ENCODE measurements at regions not wholly inside any gene's neighbourhood (a gene's known extent, or its start where the extent isn't known, plus 50 kb on each side); places are given as distances from the start of the nearest gene placed in this dataset.

DNA sequence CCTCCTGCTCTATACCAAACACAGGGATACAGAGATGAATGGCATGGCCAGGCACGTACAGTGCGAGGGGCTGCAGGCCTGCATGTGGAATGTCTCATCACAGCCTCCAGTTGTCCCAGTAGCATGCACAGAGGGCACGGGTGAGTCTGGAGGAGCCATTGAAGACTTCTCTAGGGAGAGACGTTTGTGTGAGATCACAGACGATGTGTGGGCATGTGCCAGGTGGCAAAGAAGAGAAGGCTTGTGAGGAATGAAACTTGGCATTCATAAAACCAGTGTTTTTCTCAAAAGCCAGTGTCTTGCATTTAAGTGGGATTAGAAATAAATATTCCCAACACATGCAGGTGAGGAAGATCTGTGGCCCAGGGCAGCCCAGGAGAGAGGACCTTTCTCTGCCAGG is 119.1 kb upstream of the UBE3A start:
- Histone ChIP-seq H3K27me3 (replicated peaks; ENCODE audit: control insufficient read depth, insufficient read depth, low read length) (no peaks in the 10 kb centered on the region), H3K4me3 (replicated peaks; ENCODE audit: low read depth, low read length) (no peak overlapping the region), H3K36me3 (ENCODE audit: control insufficient read depth, insufficient read depth, low read length) (no peaks in the 10 kb centered on the region)
- DNase-seq (ENCODE audit: extremely low read depth, insufficient read length): no peak
- TF ChIP-seq CTCF (IDR thresholded peaks at IDR 0.05; ENCODE audit: insufficient read depth, low read length, poor library complexity, severe bottlenecking): no peak

- no peak overlapping the region for H3K4me3 ChIP-seq (replicated peaks; ENCODE audit: low read depth, low read length)
- no peaks in the 10 kb centered on the region for H3K27me3 ChIP-seq (replicated peaks; ENCODE audit: control insufficient read depth, insufficient read depth, low read length)
- no peaks in the 10 kb centered on the region for H3K36me3 ChIP-seq (ENCODE audit: control insufficient read depth, insufficient read depth, low read length)
- no peak for DNase-seq (ENCODE audit: extremely low read depth, insufficient read length)
- TF ChIP-seq CTCF (IDR thresholded peaks at IDR 0.05; ENCODE audit: insufficient read depth, low read length, poor library complexity, severe bottlenecking): no peak
These were observed 117.3 kb upstream of the UBE3A start for GRCh38 chr15:25556136-25556535.

- no peak for TF ChIP-seq CTCF (IDR thresholded peaks at IDR 0.05; ENCODE audit: insufficient read depth, low read length, poor library complexity, severe bottlenecking)
These were observed 115.8 kb upstream of the UBE3A start for GRCh38 chr15:25554640-25555039.

DNA sequence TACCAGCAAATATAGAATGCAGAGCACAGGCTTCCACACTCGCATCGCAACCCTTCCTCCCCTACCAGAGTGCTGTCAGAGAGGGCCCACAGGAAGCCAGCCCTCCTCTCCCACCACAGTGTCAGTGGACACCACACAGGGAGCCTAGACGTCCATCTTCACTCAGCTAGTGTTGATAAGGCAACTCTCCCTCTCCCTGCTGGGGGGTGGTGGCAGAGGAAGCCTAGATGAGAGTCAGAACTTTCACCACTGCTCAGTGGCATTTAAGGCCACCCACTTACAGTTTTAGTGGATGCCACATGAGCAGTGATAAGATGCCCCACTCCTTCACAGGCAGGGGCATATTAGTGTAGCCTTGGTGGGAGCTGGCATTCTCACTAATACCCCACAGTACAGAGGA is 109.8 kb upstream of the UBE3A start:
- no peak overlapping the region for H3K4me3 ChIP-seq (replicated peaks; ENCODE audit: low read depth, low read length)
- no peak for TF ChIP-seq CTCF (IDR thresholded peaks at IDR 0.05; ENCODE audit: insufficient read depth, low read length, poor library complexity, severe bottlenecking)
- no peak for DNase-seq (ENCODE audit: extremely low read depth, insufficient read length)
- H3K36me3 ChIP-seq (ENCODE audit: control insufficient read depth, insufficient read depth, low read length): no peaks in the 10 kb centered on the region
- H3K27me3 ChIP-seq (replicated peaks; ENCODE audit: control insufficient read depth, insufficient read depth, low read length): no peaks in the 10 kb centered on the region

More at GRCh38 chr15:25554640-25555039, 115.8 kb upstream of the UBE3A start:
- Histone ChIP-seq H3K36me3 (ENCODE audit: control insufficient read depth, insufficient read depth, low read length) (no peaks in the 10 kb centered on the region), H3K27me3 (replicated peaks; ENCODE audit: control insufficient read depth, insufficient read depth, low read length) (no peaks in the 10 kb centered on the region), H3K4me3 (replicated peaks; ENCODE audit: low read depth, low read length) (no peak overlapping the region)
- DNase-seq (ENCODE audit: extremely low read depth, insufficient read length): no peak

- DNase-seq (ENCODE audit: extremely low read depth, insufficient read length): no peak
- no peak for TF ChIP-seq CTCF (IDR thresholded peaks at IDR 0.05; ENCODE audit: insufficient read depth, low read length, poor library complexity, severe bottlenecking)
- H3K36me3 ChIP-seq (ENCODE audit: control insufficient read depth, insufficient read depth, low read length): no peaks in the 10 kb centered on the region
- no peaks in the 10 kb centered on the region for H3K27me3 ChIP-seq (replicated peaks; ENCODE audit: control insufficient read depth, insufficient read depth, low read length)
- H3K4me3 ChIP-seq (replicated peaks; ENCODE audit: low read depth, low read length): no peak overlapping the region
These were observed 107.1 kb upstream of the UBE3A start for GRCh38 chr15:25545889-25546288.

DNA sequence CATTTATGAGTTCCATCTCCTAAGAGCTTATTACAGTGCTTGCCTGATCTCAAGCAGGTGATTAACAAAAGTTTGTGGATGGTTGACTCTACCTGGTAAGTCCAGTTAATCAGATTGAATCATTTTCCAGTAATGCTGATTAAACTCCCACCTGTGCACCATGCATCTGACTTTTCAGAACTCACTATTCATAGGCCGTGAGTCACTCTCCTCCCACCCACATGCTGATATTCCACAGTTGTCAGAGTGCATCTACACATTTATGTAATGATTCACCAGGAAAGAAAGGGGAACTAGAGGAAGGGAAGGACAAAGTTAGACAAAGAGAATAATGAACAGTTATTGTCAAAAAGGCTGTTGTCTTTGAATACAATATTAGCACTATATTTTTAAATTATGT is 106.2 kb upstream of the UBE3A start:
- no peak for TF ChIP-seq CTCF (IDR thresholded peaks at IDR 0.05; ENCODE audit: insufficient read depth, low read length, poor library complexity, severe bottlenecking)

More for the DNA sequence above, 106.2 kb upstream of the UBE3A start:
- Histone ChIP-seq H3K36me3 (ENCODE audit: control insufficient read depth, insufficient read depth, low read length) (no peaks in the 10 kb centered on the region), H3K27me3 (replicated peaks; ENCODE audit: control insufficient read depth, insufficient read depth, low read length) (no peaks in the 10 kb centered on the region), H3K4me3 (replicated peaks; ENCODE audit: low read depth, low read length) (no peak overlapping the region)
- no peak for DNase-seq (ENCODE audit: extremely low read depth, insufficient read length)
